ENCODE measurements at regions not wholly inside any gene's neighbourhood (a gene's known extent, or its start where the extent isn't known, plus 50 kb on each side); places are given as distances from the start of the nearest gene placed in this dataset.

DNA sequence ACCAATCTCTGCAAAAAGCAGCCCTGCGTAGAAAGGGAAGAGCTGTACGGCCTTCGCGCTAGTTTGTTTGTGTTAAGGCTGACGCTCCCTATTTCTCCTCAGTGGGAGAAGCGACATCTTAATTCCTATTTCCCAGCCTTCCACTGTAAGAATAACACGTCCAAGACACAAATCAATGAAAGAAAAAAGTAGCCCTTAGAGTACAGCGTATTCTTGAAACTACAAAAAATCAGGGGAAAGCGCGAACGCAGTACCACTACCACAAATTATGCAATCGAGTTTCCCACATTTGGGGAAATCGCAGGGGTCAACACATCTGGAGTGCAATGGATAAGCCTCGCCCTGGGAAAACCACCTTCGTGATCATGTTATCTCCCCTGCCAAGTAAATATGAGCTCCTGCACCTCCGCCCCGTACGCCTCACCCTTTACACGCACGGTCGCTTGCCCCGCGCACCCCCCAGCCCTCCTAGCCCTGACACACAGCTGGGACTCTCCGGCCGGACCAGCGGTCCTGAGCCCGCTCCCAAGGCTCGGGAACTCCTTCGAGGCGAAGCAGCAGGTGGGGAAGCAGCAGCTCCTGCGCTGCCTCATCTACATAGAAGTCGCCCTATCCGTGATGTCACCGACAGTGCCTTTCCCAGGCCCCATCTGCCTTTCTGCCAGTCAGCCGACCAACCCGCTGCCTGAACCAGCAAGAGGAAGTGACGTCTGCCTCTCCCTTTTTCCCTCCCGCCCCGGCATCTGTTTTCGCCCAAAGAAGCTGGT, 94.7 kb downstream of the PPIAL4G start (continued):
- TF ChIP-seq GTF3A (CRISPR knock-in tag; conservative IDR thresholded peaks at IDR 0.05), result no peak
- TF ChIP-seq, protein P1, sequence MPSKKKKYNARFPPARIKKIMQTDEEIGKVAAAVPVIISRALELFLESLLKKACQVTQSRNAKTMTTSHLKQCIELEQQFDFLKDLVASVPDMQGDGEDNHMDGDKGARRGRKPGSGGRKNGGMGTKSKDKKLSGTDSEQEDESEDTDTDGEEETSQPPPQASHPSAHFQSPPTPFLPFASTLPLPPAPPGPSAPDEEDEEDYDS (CRISPR knock-in tag; IDR thresholded peaks at IDR 0.05), result peak; percentile 68
- no peak for TF ChIP-seq KDM4B (CRISPR knock-in tag; IDR thresholded peaks at IDR 0.05)
- TF ChIP-seq, protein P2, sequence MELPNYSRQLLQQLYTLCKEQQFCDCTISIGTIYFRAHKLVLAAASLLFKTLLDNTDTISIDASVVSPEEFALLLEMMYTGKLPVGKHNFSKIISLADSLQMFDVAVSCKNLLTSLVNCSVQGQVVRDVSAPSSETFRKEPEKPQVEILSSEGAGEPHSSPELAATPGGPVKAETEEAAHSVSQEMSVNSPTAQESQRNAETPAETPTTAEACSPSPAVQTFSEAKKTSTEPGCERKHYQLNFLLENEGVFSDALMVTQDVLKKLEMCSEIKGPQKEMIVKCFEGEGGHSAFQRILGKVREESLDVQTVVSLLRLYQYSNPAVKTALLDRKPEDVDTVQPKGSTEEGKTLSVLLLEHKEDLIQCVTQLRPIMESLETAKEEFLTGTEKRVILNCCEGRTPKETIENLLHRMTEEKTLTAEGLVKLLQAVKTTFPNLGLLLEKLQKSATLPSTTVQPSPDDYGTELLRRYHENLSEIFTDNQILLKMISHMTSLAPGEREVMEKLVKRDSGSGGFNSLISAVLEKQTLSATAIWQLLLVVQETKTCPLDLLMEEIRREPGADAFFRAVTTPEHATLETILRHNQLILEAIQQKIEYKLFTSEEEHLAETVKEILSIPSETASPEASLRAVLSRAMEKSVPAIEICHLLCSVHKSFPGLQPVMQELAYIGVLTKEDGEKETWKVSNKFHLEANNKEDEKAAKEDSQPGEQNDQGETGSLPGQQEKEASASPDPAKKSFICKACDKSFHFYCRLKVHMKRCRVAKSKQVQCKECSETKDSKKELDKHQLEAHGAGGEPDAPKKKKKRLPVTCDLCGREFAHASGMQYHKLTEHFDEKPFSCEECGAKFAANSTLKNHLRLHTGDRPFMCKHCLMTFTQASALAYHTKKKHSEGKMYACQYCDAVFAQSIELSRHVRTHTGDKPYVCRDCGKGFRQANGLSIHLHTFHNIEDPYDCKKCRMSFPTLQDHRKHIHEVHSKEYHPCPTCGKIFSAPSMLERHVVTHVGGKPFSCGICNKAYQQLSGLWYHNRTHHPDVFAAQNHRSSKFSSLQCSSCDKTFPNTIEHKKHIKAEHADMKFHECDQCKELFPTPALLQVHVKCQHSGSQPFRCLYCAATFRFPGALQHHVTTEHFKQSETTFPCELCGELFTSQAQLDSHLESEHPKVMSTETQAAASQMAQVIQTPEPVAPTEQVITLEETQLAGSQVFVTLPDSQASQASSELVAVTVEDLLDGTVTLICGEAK (IDR thresholded peaks at IDR 0.05), result no peak
- TF ChIP-seq, protein P2 (CRISPR knock-in tag; IDR thresholded peaks at IDR 0.05), result no peak
- no peak for TF ChIP-seq PPARG (CRISPR knock-in tag; conservative IDR thresholded peaks at IDR 0.05)
- TF ChIP-seq CBX5 (CRISPR knock-in tag; IDR thresholded peaks at IDR 0.05; ENCODE audit: borderline replicate concordance), result no peak
- no peak for TF ChIP-seq ARHGAP35 (CRISPR knock-in tag; IDR thresholded peaks at IDR 0.05; ENCODE audit: borderline replicate concordance)
- no peak for TF ChIP-seq ZNF10 (CRISPR knock-in tag; IDR thresholded peaks at IDR 0.05; ENCODE audit: borderline replicate concordance, low read depth)
- no peak for TF ChIP-seq MAF1 (CRISPR knock-in tag; IDR thresholded peaks at IDR 0.05; ENCODE audit: borderline replicate concordance)
- TF ChIP-seq PRMT3 (CRISPR knock-in tag; IDR thresholded peaks at IDR 0.05; ENCODE audit: borderline replicate concordance, low read depth), result no peak
- TF ChIP-seq, protein P3, sequence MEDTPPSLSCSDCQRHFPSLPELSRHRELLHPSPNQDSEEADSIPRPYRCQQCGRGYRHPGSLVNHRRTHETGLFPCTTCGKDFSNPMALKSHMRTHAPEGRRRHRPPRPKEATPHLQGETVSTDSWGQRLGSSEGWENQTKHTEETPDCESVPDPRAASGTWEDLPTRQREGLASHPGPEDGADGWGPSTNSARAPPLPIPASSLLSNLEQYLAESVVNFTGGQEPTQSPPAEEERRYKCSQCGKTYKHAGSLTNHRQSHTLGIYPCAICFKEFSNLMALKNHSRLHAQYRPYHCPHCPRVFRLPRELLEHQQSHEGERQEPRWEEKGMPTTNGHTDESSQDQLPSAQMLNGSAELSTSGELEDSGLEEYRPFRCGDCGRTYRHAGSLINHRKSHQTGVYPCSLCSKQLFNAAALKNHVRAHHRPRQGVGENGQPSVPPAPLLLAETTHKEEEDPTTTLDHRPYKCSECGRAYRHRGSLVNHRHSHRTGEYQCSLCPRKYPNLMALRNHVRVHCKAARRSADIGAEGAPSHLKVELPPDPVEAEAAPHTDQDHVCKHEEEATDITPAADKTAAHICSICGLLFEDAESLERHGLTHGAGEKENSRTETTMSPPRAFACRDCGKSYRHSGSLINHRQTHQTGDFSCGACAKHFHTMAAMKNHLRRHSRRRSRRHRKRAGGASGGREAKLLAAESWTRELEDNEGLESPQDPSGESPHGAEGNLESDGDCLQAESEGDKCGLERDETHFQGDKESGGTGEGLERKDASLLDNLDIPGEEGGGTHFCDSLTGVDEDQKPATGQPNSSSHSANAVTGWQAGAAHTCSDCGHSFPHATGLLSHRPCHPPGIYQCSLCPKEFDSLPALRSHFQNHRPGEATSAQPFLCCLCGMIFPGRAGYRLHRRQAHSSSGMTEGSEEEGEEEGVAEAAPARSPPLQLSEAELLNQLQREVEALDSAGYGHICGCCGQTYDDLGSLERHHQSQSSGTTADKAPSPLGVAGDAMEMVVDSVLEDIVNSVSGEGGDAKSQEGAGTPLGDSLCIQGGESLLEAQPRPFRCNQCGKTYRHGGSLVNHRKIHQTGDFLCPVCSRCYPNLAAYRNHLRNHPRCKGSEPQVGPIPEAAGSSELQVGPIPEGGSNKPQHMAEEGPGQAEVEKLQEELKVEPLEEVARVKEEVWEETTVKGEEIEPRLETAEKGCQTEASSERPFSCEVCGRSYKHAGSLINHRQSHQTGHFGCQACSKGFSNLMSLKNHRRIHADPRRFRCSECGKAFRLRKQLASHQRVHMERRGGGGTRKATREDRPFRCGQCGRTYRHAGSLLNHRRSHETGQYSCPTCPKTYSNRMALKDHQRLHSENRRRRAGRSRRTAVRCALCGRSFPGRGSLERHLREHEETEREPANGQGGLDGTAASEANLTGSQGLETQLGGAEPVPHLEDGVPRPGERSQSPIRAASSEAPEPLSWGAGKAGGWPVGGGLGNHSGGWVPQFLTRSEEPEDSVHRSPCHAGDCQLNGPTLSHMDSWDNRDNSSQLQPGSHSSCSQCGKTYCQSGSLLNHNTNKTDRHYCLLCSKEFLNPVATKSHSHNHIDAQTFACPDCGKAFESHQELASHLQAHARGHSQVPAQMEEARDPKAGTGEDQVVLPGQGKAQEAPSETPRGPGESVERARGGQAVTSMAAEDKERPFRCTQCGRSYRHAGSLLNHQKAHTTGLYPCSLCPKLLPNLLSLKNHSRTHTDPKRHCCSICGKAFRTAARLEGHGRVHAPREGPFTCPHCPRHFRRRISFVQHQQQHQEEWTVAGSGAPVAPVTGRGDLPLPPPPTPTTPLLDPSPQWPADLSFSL (CRISPR knock-in tag; IDR thresholded peaks at IDR 0.05), result no peak
